ENCODE measurements at regions not wholly inside any gene's neighbourhood (a gene's known extent, or its start where the extent isn't known, plus 50 kb on each side); places are given as distances from the start of the nearest gene placed in this dataset.
"Not testable (repeated sequence)": the region's sequence is repeated elsewhere in the genome, so short reads cannot be mapped to it uniquely, and the experiment has no call there.

DNA sequence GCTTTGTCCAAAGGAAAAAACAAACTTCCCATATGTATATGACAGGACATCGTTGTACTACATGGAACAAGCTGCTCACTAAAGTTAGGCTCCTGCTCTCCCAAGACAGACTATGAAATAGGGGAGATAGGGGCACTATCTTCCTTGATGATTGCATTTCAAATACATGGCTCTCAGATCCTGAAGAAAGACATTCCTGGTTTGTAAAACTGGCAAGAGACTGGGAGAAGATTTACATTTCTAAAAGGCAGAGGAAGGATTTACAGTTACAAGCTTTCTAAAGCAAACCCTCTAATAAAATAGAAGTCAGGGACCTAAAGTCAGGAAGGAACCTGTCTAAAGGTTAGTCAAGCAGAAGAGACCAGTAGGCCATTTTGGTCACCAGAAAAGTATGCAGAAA lies 103.7 kb downstream of the SLC17A6 start:
- no peak for DNase-seq (ENCODE audit: low spot score)

- DNase-seq (ENCODE audit: low spot score) = not testable (repeated sequence)
These were observed 97.4 kb downstream of the SLC17A6 start for GRCh38 chr11:22435582-22435981.

DNA sequence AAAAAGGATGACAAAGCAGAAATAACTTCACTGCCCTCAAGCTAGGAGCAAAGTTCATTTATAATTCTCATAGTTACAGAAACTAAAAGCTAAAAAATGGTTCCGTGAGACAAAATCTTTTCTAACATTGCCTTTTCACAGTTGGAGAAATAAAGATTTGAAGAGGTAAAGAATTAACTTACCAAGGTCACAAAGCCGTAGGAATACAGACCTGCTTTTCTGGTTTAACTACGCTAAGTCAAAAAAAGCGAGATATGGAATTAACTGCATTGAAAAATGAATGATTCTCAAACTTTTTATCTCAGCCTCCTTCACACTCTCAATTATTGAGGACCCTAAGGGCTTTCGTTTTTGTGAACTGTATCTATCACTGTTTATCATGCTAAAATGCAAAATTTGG lies 95.3 kb downstream of the SLC17A6 start:
- DNase-seq (ENCODE audit: low spot score) = no peak

DNA sequence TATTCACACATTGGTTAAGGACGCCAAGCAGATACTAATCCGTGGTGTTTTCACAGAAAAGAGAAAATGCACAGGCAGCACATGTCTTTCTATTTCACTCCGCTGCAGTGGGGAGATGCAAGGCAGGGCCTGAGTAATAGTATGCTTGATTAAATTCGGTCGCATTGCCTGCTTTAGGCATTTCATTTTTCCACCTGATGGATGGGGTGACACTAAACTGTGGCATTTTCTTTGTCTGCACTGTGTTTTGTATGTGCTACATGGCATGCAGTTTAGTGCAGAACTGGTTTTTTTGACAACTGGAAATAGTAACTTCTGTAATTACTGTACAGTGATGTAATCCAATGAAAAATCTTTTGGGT lies 94.9 kb downstream of the SLC17A6 start:
- no peak for DNase-seq (ENCODE audit: low spot score)

GRCh38 chr11:22432291-22433093 lies 94.3 kb downstream of the SLC17A6 start:
- peak; percentile 13 for DNase-seq (ENCODE audit: low spot score)

DNA sequence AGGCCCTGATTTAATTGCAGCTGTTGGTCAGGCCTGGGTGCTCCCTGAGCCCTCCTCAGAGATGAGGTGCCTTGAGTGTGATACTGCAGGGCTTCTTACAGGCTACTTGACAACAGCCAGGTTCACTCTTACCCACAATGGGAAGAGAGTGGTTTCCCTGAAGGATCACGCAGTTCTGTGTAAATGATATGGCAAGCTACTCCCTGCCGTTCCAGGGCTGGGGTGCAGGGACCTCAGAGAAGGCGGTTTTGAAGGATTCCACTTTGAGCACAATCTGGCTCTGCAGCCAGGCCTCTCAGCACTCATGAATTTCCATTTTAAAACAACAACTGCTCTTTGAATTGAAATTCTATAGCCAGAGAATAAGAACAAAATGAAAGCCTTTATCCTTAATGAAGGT lies 92.9 kb downstream of the SLC17A6 start:
- no peak for DNase-seq (ENCODE audit: low spot score)

GRCh38 chr11:22430639-22431038 lies 92.5 kb downstream of the SLC17A6 start:
- no peak for DNase-seq (ENCODE audit: low spot score)

DNA sequence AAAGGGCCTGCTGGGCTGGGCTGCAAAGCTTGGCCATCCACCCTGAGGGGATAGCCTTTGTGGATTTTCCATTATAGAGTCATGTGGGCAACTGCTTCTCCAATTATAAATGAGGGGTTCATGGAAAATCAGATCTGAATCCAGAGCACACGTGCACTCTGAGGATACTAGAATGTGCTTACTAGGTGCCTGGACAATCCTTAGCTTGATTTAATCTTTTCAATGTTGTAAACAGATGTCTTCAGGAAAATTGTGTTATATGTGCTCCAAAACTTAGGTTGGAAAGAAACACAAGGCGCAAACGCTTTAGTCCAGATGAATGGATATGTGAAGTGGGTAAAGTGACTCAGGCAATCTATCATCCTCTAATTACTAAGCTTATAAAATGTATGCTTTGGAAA lies 92.0 kb downstream of the SLC17A6 start:
- DNase-seq (ENCODE audit: low spot score) = no peak
